ENCODE measurements at regions not wholly inside any gene's neighbourhood (a gene's known extent, or its start where the extent isn't known, plus 50 kb on each side); places are given as distances from the start of the nearest gene placed in this dataset.

GRCh38 chr13:73934771-73935170 lies 199.4 kb downstream of the KLF12 start:
- DNase-seq (ENCODE audit: low spot score): no peak

GRCh38 chr13:73934215-73934641 lies 200.0 kb downstream of the KLF12 start:
- DNase-seq (ENCODE audit: low spot score): no peak

GRCh38 chr13:73933795-73934194 lies 200.4 kb downstream of the KLF12 start:
- no peak for DNase-seq (ENCODE audit: low spot score)

- no peak for DNase-seq (ENCODE audit: low spot score)
These were observed 202.1 kb downstream of the KLF12 start for GRCh38 chr13:73932091-73932490.

- no peak for DNase-seq (ENCODE audit: low spot score)
These were observed 204.8 kb downstream of the KLF12 start for GRCh38 chr13:73929287-73929932.

- no peak for DNase-seq (ENCODE audit: low spot score)
These were observed 209.6 kb downstream of the KLF12 start for GRCh38 chr13:73924607-73925006.

- no peak for DNase-seq (ENCODE audit: low spot score)
These were observed 211.5 kb downstream of the KLF12 start for GRCh38 chr13:73922493-73923393.

GRCh38 chr13:73918691-73919090 lies 215.5 kb downstream of the KLF12 start:
- DNase-seq (ENCODE audit: low spot score): no peak

- DNase-seq (ENCODE audit: low spot score): no peak
These were observed 220.3 kb downstream of the KLF12 start for GRCh38 chr13:73913751-73914518.

- DNase-seq (ENCODE audit: low spot score): no peak
These were observed 221.0 kb downstream of the KLF12 start for GRCh38 chr13:73913079-73913740.

- DNase-seq (ENCODE audit: low spot score): no peak
These were observed 222.8 kb downstream of the KLF12 start for GRCh38 chr13:73911361-73911760.

- no peak for DNase-seq (ENCODE audit: low spot score)
These were observed 223.5 kb downstream of the KLF12 start for GRCh38 chr13:73910733-73911132.

- DNase-seq (ENCODE audit: low spot score): no peak
These were observed 225.4 kb downstream of the KLF12 start for GRCh38 chr13:73908809-73909208.

- DNase-seq (ENCODE audit: low spot score): no peak
These were observed 229.6 kb downstream of the KLF12 start for GRCh38 chr13:73904625-73905024.

GRCh38 chr13:73903561-73903960 lies 230.6 kb downstream of the KLF12 start:
- DNase-seq (ENCODE audit: low spot score): no peak

- no peak for DNase-seq (ENCODE audit: low spot score)
These were observed 231.4 kb downstream of the KLF12 start for GRCh38 chr13:73902847-73903246.

- no peak for DNase-seq (ENCODE audit: low spot score)
These were observed 231.9 kb downstream of the KLF12 start for GRCh38 chr13:73902296-73902695.

GRCh38 chr13:73901324-73902068 lies 232.7 kb downstream of the KLF12 start:
- no peak for DNase-seq (ENCODE audit: low spot score)

GRCh38 chr13:73900591-73900990 lies 233.6 kb downstream of the KLF12 start:
- no peak for DNase-seq (ENCODE audit: low spot score)

- DNase-seq (ENCODE audit: low spot score): no peak
These were observed 235.3 kb downstream of the KLF12 start for GRCh38 chr13:73898899-73899298.

GRCh38 chr13:73898276-73898675 lies 235.9 kb downstream of the KLF12 start:
- no peak for DNase-seq (ENCODE audit: low spot score)

Data from CD4-positive, alpha-beta T cell treated with Interleukin-15 for 4 hours (primary cell).